RWPE2 (cell line): ENCODE measurements at regions not wholly inside any gene's neighbourhood (a gene's known extent, or its start where the extent isn't known, plus 50 kb on each side); places are given as distances from the start of the nearest gene placed in this dataset.

Experiments used
- ATAC-seq: fragments of 200-7000 bp; cut with Tn5 transposase; 3 replicates; pipeline ENCODE4 v1.9.1; 2021; ENCODE audit warnings: low read depth
- DNase-seq: peaks from one replicate; pipeline ENCODE4 v3.0.0-alpha.2; 2020; ENCODE audit warnings: low spot score
- H3K27ac ChIP-seq: fragments of 450-650 bp; 2 replicates; pipeline ENCODE4 v1.5.1; 2017; ENCODE audit warnings: mild to moderate bottlenecking; ENCODE audit not compliant: poor library complexity, severe bottlenecking
- H3K27me3 ChIP-seq: fragments of 250-450 bp; sonication (Bioruptor Pico); 2 replicates; pipeline ENCODE4 v1.5.1; 2021; ENCODE audit warnings: mild to moderate bottlenecking, moderate library complexity; ENCODE audit not compliant: insufficient read depth, poor library complexity, severe bottlenecking
- H3K36me3 ChIP-seq: fragments of 250-450 bp; sonication (Bioruptor Pico); 2 replicates; pipeline ENCODE4 v1.5.1; 2020; ENCODE audit warnings: low read depth, mild to moderate bottlenecking, moderate library complexity
- H3K4me1 ChIP-seq: fragments of 250-450 bp; sonication (Bioruptor Pico); 2 replicates; pipeline ENCODE4 v1.5.1; 2021; ENCODE audit warnings: mild to moderate bottlenecking, moderate library complexity; ENCODE audit not compliant: insufficient read depth, poor library complexity, severe bottlenecking
- H3K4me3 ChIP-seq: fragments of 250-450 bp; sonication (Bioruptor Pico); 2 replicates; pipeline ENCODE4 v1.5.1; 2021; ENCODE audit warnings: mild to moderate bottlenecking, moderate library complexity; ENCODE audit not compliant: severe bottlenecking
- H3K9me3 ChIP-seq: fragments of 250-450 bp; sonication (Bioruptor Pico); 2 replicates; pipeline ENCODE4 v1.5.1; 2021; ENCODE audit warnings: mild to moderate bottlenecking, moderate library complexity; ENCODE audit not compliant: severe bottlenecking
- CTCF ChIP-seq: fragments of 450-650 bp; IDR thresholded peaks from one replicate; pipeline ENCODE4 v1.5.1; 2017; ENCODE audit warnings: mild to moderate bottlenecking, moderate library complexity; ENCODE audit not compliant: poor library complexity, severe bottlenecking

GRCh38 chrX:12021698-12022097 is 116.6 kb upstream of the FRMPD4 start:
- Histone ChIP-seq H3K4me3 (no peak overlapping the region), H3K9me3 (no peaks in the 10 kb centered on the region), H3K27ac (no peak overlapping the region), H3K27me3 (no peaks in the 10 kb centered on the region), H3K4me1 (no peaks in the 10 kb centered on the region), H3K36me3 (no peaks in the 10 kb centered on the region)
- no peak for TF ChIP-seq CTCF
- DNase-seq, result no peak
- ATAC-seq, result no peak

- DNase-seq (no peak), ATAC-seq (no peak)
- no peak for TF ChIP-seq CTCF
- Histone ChIP-seq H3K9me3 (no peaks in the 10 kb centered on the region), H3K4me1 (no peaks in the 10 kb centered on the region), H3K27ac (no peak overlapping the region), H3K36me3 (no peaks in the 10 kb centered on the region), H3K4me3 (no peak overlapping the region), H3K27me3 (no peaks in the 10 kb centered on the region)
Observed at GRCh38 chrX:12026481-12026880, 111.8 kb upstream of the FRMPD4 start.

- DNase-seq (no peak), ATAC-seq (no peak)
- Histone ChIP-seq H3K4me3 (no peak overlapping the region), H3K36me3 (no peaks in the 10 kb centered on the region), H3K27ac (no peak overlapping the region), H3K27me3 (no peaks in the 10 kb centered on the region), H3K9me3 (no peaks in the 10 kb centered on the region), H3K4me1 (no peaks in the 10 kb centered on the region)
- no peak for TF ChIP-seq CTCF
Observed at GRCh38 chrX:12032082-12032481, 106.2 kb upstream of the FRMPD4 start.

GRCh38 chrX:12034741-12035140 is 103.5 kb upstream of the FRMPD4 start:
- Histone ChIP-seq H3K36me3 (no peaks in the 10 kb centered on the region), H3K9me3 (no peaks in the 10 kb centered on the region), H3K27ac (no peak overlapping the region), H3K4me3 (no peak overlapping the region), H3K4me1 (no peaks in the 10 kb centered on the region), H3K27me3 (no peaks in the 10 kb centered on the region)
- DNase-seq (no peak), ATAC-seq (no peak)
- TF ChIP-seq CTCF, result no peak

- no peak for DNase-seq
- H3K36me3 ChIP-seq, result no peaks in the 10 kb centered on the region
- no peaks in the 10 kb centered on the region for H3K4me1 ChIP-seq
- no peak for TF ChIP-seq CTCF
- no peak overlapping the region for H3K4me3 ChIP-seq
- ATAC-seq, result no peak
- H3K27ac ChIP-seq, result no peak overlapping the region
- no peaks in the 10 kb centered on the region for H3K27me3 ChIP-seq
- H3K9me3 ChIP-seq, result no peaks in the 10 kb centered on the region
Observed at GRCh38 chrX:12042615-12043014, 95.7 kb upstream of the FRMPD4 start.
